HG03103 (cell line): ENCODE measurements at regions not wholly inside any gene's neighbourhood (a gene's known extent, or its start where the extent isn't known, plus 50 kb on each side); places are given as distances from the start of the nearest gene placed in this dataset.

Experiments used
- ATAC-seq: cut with Tn5 transposase; IDR thresholded peaks from one replicate; pipeline ENCODE4 v1.9.1; 2021; ENCODE audit warnings: low read depth; ENCODE audit not compliant: unreplicated experiment

DNA sequence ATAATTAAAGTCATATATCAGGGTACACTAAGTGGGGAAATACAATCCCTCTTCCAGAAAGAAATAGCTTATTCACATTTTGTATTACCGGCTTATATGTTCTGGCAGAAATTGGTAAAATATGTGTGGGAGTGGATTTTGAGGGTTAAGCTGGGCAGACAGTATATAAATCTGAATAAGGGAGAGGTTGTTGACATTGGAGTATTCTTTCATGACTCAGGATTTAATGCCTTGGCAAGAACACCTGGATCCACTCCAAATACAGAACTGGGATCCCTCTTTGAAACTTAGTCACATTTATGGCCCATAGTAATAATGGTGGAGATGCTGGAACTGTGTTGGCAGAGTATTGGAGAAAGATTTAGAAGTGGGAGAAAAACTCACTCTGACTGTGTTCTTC lies 54.3 kb upstream of the TET2 start:
- no peak for ATAC-seq

- no peak for ATAC-seq
Measured at GRCh38 chr4:105092768-105093167, 53.9 kb upstream of the TET2 start.

- ATAC-seq, result no peak
Measured at GRCh38 chr4:105093975-105094374, 52.7 kb upstream of the TET2 start.
